ENCODE measurements at regions not wholly inside any gene's neighbourhood (a gene's known extent, or its start where the extent isn't known, plus 50 kb on each side); places are given as distances from the start of the nearest gene placed in this dataset.

GRCh38 chr16:72501739-72502593 is 330.0 kb upstream of the PMFBP1 start:
- TF ChIP-seq CTCF (IDR thresholded peaks at IDR 0.05 in 8 of 11, conservative IDR thresholded peaks at IDR 0.05 in 3 of 11) (peak; percentile 14 to 61 (median 49)), POLR2AphosphoS5 (IDR thresholded peaks at IDR 0.05) (no peak), POLR2A (IDR thresholded peaks at IDR 0.05) (no peak)
